ENCODE measurements at regions not wholly inside any gene's neighbourhood (a gene's known extent, or its start where the extent isn't known, plus 50 kb on each side); places are given as distances from the start of the nearest gene placed in this dataset.

- CTCF ChIA-PET, result interaction anchor here (1.4 kb wide), 1 partner anchor 276 kb away, joined by 4 read pairs; no protein-coding TSS in a partner anchor
- TF ChIP-seq CTCF (IDR thresholded peaks at IDR 0.05; ENCODE audit: insufficient read depth, low read length, missing control alignments), result no peak
- POLR2A ChIA-PET, result no interaction called here
- no peak for DNase-seq (ENCODE audit: low read depth, low spot score)
- no peak overlapping the region for H3K4me3 ChIP-seq (ENCODE audit: low read depth, low read length)
Measured at GRCh38 chr16:86240716-86241363, 269.5 kb upstream of the FOXF1 start.

DNA sequence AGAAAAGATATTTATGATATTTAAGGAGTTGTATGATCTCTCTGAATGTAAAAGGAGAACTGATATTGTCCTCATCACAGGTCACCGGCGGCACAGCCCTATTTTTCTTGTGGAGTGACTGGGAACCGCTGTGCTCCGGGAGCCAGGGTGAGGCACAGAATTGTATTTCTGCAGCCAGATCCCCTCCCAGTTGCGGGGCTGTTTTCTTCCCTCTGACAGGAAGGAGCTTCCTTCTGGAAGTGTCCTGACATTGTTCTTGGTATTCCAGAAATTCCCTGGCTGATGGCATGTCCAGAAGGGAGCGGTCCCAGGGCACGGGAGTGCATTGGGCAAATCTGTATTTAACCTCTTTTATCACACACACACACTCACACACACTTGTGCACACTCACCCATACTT, 268.6 kb upstream of the FOXF1 start:
- ChIA-PET POLR2A (no interaction called here), CTCF (interaction anchor here (1.4 kb wide), 1 partner anchor 275 kb away, joined by 4 read pairs; no protein-coding TSS in a partner anchor)
- DNase-seq (ENCODE audit: low read depth, low spot score), result no peak
- no peak overlapping the region for H3K4me3 ChIP-seq (ENCODE audit: low read depth, low read length)
- no peak for TF ChIP-seq CTCF (IDR thresholded peaks at IDR 0.05; ENCODE audit: insufficient read depth, low read length, missing control alignments)

DNA sequence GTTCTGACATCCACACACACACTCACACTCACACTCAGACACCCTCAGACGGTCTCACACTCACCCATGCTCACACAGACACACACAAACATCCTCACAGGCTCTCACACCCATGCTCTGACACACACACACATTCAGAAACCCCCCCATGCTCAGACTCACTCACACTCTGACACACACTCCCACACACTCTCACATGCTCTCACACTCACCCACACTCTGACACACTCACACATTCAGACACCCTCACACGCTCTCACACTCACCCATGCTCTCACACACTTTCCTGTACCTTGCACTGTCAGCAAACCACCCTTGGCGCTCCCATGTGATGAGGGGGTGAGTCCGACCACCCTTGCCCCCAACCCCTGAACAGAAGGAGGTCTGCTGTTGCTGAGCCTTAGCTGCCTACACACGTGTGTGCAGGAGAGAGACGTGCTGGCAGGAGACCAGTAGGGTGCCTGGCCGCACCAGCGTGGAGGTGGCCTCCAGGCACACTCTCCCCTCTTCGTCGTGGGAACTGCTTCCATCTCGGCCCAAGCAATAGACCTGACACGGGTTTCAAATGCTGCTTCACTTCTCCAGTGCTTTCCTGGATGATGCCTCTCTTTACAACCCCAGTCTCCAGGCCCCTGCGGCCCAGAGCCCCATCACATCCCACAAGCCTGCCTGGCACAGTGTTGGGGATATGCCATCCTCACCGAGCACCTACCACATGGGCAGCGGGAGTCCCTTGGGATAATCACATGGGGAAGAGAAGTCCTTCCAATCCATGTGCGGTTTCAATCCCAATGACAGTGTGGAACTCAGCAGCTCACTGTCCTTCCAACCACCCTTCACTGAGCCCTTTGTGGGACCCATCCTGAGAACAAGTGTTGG, 267.8 kb upstream of the FOXF1 start:
- H3K4me3 ChIP-seq (ENCODE audit: low read depth, low read length), result no peak overlapping the region
- TF ChIP-seq CTCF (IDR thresholded peaks at IDR 0.05; ENCODE audit: insufficient read depth, low read length, missing control alignments), result no peak
- ChIA-PET POLR2A (no interaction called here), CTCF (interaction anchor here (1.5 kb wide), 1 partner anchor 10 kb away, joined by 3 read pairs; no protein-coding TSS in a partner anchor)
- DNase-seq (ENCODE audit: low read depth, low spot score), result no peak

GRCh38 chr16:86243123-86243473, 267.2 kb upstream of the FOXF1 start:
- ChIA-PET POLR2A (no interaction called here), CTCF (interaction anchor here (1.5 to 1.7 kb wide), 2 partner anchors 9 to 30 kb away, joined by 3 read pairs; no protein-coding TSS in a partner anchor)
- no peak overlapping the region for H3K4me3 ChIP-seq (ENCODE audit: low read depth, low read length)
- TF ChIP-seq CTCF (IDR thresholded peaks at IDR 0.05; ENCODE audit: insufficient read depth, low read length, missing control alignments), result no peak
- no peak for DNase-seq (ENCODE audit: low read depth, low spot score)

DNA sequence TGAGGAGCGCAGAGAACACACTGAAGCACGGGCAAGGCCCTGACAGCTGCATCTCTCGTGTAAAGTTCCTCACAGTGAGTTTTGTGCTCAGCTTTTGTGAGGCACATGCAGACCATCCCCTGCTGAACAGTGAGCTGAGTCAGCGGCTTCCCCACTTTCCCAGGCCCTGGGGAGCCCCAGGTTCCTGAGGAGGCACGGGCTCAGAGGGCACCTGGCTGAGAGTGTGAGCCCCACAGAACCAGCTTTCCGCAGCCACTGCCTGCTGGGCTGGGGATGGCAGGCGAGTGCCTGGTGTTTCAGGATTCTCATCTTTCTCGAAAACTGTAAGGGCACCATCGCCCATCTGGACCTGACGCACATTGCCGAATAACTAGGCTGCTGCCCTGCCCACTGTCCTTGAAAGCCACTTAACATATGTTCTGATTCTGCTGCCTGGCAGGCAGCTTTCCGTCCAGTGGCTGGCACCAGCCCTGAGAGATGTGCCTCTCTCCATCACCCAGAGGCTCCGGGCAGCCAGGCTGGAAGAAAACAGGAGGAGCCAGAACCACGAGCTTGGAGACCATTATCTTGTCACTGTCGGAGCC, 266.7 kb upstream of the FOXF1 start:
- H3K4me3 ChIP-seq (ENCODE audit: low read depth, low read length), result no peak overlapping the region
- DNase-seq (ENCODE audit: low read depth, low spot score), result no peak
- ChIA-PET POLR2A (no interaction called here), CTCF (interaction anchor here (1.3 to 1.7 kb wide), 3 partner anchors 9 to 276 kb away, joined by 3 to 4 read pairs (median 3); no protein-coding TSS in a partner anchor)
- TF ChIP-seq CTCF (IDR thresholded peaks at IDR 0.05; ENCODE audit: insufficient read depth, low read length, missing control alignments), result no peak

DNA sequence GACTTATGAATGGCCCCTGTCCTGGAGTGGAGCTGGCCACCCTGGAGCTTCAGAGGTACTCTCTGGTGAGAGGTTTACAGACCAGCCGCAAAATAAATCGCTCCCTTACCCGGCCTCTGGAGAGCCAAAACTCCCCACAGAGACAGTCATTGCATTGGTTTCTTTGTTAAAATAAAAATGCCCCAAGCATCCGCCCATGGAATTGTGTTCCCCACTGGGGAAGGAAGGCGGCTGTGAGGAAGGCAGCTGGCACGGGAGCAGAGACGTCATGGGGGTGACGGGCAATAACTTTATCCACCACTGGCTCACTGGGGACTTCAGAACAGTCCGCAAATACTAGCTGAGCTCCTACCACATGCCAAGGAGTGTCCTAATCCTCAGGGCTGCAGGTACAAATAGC, 266.2 kb upstream of the FOXF1 start:
- ChIA-PET POLR2A (no interaction called here), CTCF (interaction anchor here (1.3 to 1.7 kb wide), 3 partner anchors 8 to 276 kb away, joined by 3 to 4 read pairs (median 3); no protein-coding TSS in a partner anchor)

More for the DNA sequence above, 266.2 kb upstream of the FOXF1 start:
- H3K4me3 ChIP-seq (ENCODE audit: low read depth, low read length), result no peak overlapping the region
- TF ChIP-seq CTCF (IDR thresholded peaks at IDR 0.05; ENCODE audit: insufficient read depth, low read length, missing control alignments), result no peak
- no peak for DNase-seq (ENCODE audit: low read depth, low spot score)

Data from AG04449 (cell line).